ENCODE measurements at regions not wholly inside any gene's neighbourhood (a gene's known extent, or its start where the extent isn't known, plus 50 kb on each side); places are given as distances from the start of the nearest gene placed in this dataset.
A peak's percentile ranks its signal among the peaks of the same experiment; 100 is the strongest.

DNA sequence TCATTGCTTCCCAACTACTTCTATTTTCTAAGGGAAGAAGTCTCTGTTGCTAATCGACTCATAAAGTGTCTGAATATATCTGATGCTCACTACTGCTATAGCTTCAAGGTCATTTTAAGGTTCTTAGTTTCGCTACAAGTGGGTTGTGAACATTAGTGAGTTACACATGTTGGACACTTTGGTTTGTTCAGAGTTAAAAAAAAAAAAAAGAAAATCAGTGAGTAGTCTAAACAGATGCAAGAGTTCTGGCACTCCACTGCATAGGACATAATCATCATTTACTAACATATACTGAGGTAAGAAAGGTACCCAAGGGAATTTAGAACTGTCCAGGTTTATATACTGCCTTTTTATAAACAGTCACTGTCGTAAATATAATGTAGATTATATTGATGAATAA lies 108.8 kb downstream of the KLF12 start:
- Mint-ChIP-seq H3K4me1 (ENCODE audit: low read depth, unreplicated experiment) (peaks cover 17% of the 10 kb centered on the region), H3K4me3 (ENCODE audit: unreplicated experiment) (no peak overlapping the region), H3K27ac (ENCODE audit: unreplicated experiment) (no peak overlapping the region), H3K9me3 (ENCODE audit: unreplicated experiment) (peaks cover under 1% of the 10 kb centered on the region), H3K36me3 (ENCODE audit: low read depth, unreplicated experiment) (peaks cover 13% of the 10 kb centered on the region), H3K27me3 (ENCODE audit: low read depth, unreplicated experiment) (no peaks in the 10 kb centered on the region)
- no peak for TF ChIP-seq EZH2 (IDR thresholded peaks at IDR 0.05; ENCODE audit: insufficient read depth, low read length)
- TF ChIP-seq, protein P1, sequence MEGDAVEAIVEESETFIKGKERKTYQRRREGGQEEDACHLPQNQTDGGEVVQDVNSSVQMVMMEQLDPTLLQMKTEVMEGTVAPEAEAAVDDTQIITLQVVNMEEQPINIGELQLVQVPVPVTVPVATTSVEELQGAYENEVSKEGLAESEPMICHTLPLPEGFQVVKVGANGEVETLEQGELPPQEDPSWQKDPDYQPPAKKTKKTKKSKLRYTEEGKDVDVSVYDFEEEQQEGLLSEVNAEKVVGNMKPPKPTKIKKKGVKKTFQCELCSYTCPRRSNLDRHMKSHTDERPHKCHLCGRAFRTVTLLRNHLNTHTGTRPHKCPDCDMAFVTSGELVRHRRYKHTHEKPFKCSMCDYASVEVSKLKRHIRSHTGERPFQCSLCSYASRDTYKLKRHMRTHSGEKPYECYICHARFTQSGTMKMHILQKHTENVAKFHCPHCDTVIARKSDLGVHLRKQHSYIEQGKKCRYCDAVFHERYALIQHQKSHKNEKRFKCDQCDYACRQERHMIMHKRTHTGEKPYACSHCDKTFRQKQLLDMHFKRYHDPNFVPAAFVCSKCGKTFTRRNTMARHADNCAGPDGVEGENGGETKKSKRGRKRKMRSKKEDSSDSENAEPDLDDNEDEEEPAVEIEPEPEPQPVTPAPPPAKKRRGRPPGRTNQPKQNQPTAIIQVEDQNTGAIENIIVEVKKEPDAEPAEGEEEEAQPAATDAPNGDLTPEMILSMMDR (IDR thresholded peaks at IDR 0.05; ENCODE audit: insufficient read depth, low read depth, low read length): no peak
- H3K9me3 ChIP-seq (ENCODE audit: insufficient read depth, low read depth, low read length): no peaks in the 10 kb centered on the region
- no peaks in the 10 kb centered on the region for H3K27me3 ChIP-seq (ENCODE audit: insufficient read depth, low read length)
- FAIRE-seq: no peak
- peaks cover 48% of the 10 kb centered on the region for H3K79me2 ChIP-seq (ENCODE audit: insufficient read depth, low read length)
- no peak overlapping the region for H3K4me3 ChIP-seq (ENCODE audit: insufficient read depth, low read depth, low read length)
- H3K9ac ChIP-seq (ENCODE audit: low read length): no peak overlapping the region
- no peaks in the 10 kb centered on the region for H3K36me3 ChIP-seq (ENCODE audit: insufficient read depth, low read length)
- no peak for DNase-seq (ENCODE audit: low read depth)
- peaks cover 7% of the 10 kb centered on the region for H3K4me1 ChIP-seq (ENCODE audit: insufficient read depth, low read length)
- H3K27ac ChIP-seq (ENCODE audit: low read depth, low read length): no peak overlapping the region
- H4K20me1 ChIP-seq (ENCODE audit: insufficient read depth, low read length): peaks cover 49% of the 10 kb centered on the region
- no peak overlapping the region for H3K4me2 ChIP-seq (ENCODE audit: low read length)
- no peak overlapping the region for H2AFZ ChIP-seq (ENCODE audit: low read depth, low read length)

DNA sequence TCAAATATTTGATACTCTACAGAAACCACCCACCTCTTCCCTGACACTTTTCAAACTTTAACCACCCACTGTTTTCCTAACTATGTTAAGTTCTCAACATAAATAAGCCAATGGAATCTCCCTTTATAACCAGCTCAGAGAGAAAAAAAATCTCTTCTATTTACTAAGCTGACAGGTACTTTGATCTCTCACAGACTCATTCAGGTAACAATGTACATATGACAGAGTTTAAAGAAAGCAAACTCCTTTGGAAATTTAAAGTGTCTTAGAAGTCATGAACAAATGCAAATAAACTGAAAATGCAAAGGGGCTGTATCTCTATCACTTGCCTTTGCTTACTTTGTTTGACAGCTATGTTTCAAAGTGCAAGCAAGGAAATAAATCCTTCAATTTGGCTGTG lies 109.3 kb downstream of the KLF12 start:
- DNase-seq (ENCODE audit: low read depth): no peak
- TF ChIP-seq EZH2 (IDR thresholded peaks at IDR 0.05; ENCODE audit: insufficient read depth, low read length): no peak
- no peak for FAIRE-seq

DNA sequence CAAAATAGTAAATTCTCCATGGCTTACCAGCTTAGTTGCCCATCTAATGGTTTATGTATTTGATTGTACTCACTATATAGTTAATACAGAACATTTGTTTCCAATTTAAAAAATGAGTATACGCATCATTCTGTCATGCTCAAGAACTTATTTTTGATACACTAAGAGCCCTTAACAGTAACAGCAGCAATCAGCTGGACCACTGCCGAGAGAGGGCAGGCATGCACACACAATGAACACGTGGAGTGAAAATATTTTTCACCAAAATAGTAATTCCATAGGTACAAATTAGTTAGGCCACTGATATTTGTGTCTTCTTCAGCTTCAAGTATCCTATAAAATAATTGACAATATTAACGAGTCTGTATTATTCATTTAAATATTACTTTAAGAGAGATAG lies 109.9 kb downstream of the KLF12 start:
- peaks cover 17% of the 10 kb centered on the region for H3K4me1 Mint-ChIP-seq (ENCODE audit: low read depth, unreplicated experiment)
- peaks cover 45% of the 10 kb centered on the region for H4K20me1 ChIP-seq (ENCODE audit: insufficient read depth, low read length)
- H3K4me1 ChIP-seq (ENCODE audit: insufficient read depth, low read length): peaks cover 7% of the 10 kb centered on the region
- H3K9ac ChIP-seq (ENCODE audit: low read length): no peak overlapping the region
- FAIRE-seq: no peak
- peaks cover 48% of the 10 kb centered on the region for H3K79me2 ChIP-seq (ENCODE audit: insufficient read depth, low read length)
- H3K36me3 ChIP-seq (ENCODE audit: insufficient read depth, low read length): no peaks in the 10 kb centered on the region
- H2AFZ ChIP-seq (ENCODE audit: low read depth, low read length): no peak overlapping the region
- peaks cover 13% of the 10 kb centered on the region for H3K36me3 Mint-ChIP-seq (ENCODE audit: low read depth, unreplicated experiment)
- DNase-seq (ENCODE audit: low read depth): no peak
- H3K27ac Mint-ChIP-seq (ENCODE audit: unreplicated experiment): no peak overlapping the region
- no peaks in the 10 kb centered on the region for H3K27me3 Mint-ChIP-seq (ENCODE audit: low read depth, unreplicated experiment)
- H3K4me3 Mint-ChIP-seq (ENCODE audit: unreplicated experiment): no peak overlapping the region
- H3K4me2 ChIP-seq (ENCODE audit: low read length): no peak overlapping the region
- H3K27ac ChIP-seq (ENCODE audit: low read depth, low read length): no peak overlapping the region
- no peaks in the 10 kb centered on the region for H3K27me3 ChIP-seq (ENCODE audit: insufficient read depth, low read length)
- no peak overlapping the region for H3K4me3 ChIP-seq (ENCODE audit: insufficient read depth, low read depth, low read length)
- no peaks in the 10 kb centered on the region for H3K9me3 ChIP-seq (ENCODE audit: insufficient read depth, low read depth, low read length)
- peaks cover 3% of the 10 kb centered on the region for H3K9me3 Mint-ChIP-seq (ENCODE audit: unreplicated experiment)
- TF ChIP-seq, protein P1 (IDR thresholded peaks at IDR 0.05; ENCODE audit: insufficient read depth, low read depth, low read length): no peak
- no peak for TF ChIP-seq EZH2 (IDR thresholded peaks at IDR 0.05; ENCODE audit: insufficient read depth, low read length)

More for the DNA sequence above, 109.3 kb downstream of the KLF12 start:
- H3K27me3 ChIP-seq (ENCODE audit: insufficient read depth, low read length): no peaks in the 10 kb centered on the region
- peaks cover 48% of the 10 kb centered on the region for H3K79me2 ChIP-seq (ENCODE audit: insufficient read depth, low read length)
- H3K4me3 ChIP-seq (ENCODE audit: insufficient read depth, low read depth, low read length): no peak overlapping the region
- H3K27ac ChIP-seq (ENCODE audit: low read depth, low read length): no peak overlapping the region
- no peaks in the 10 kb centered on the region for H3K36me3 ChIP-seq (ENCODE audit: insufficient read depth, low read length)
- H3K36me3 Mint-ChIP-seq (ENCODE audit: low read depth, unreplicated experiment): peaks cover 13% of the 10 kb centered on the region
- H3K27me3 Mint-ChIP-seq (ENCODE audit: low read depth, unreplicated experiment): no peaks in the 10 kb centered on the region
- peaks cover 17% of the 10 kb centered on the region for H3K4me1 Mint-ChIP-seq (ENCODE audit: low read depth, unreplicated experiment)
- peaks cover 3% of the 10 kb centered on the region for H3K9me3 Mint-ChIP-seq (ENCODE audit: unreplicated experiment)
- no peak overlapping the region for H3K4me3 Mint-ChIP-seq (ENCODE audit: unreplicated experiment)
- H3K9ac ChIP-seq (ENCODE audit: low read length): no peak overlapping the region
- H3K27ac Mint-ChIP-seq (ENCODE audit: unreplicated experiment): peak overlapping the region; percentile 56
- peaks cover 47% of the 10 kb centered on the region for H4K20me1 ChIP-seq (ENCODE audit: insufficient read depth, low read length)
- H3K9me3 ChIP-seq (ENCODE audit: insufficient read depth, low read depth, low read length): no peaks in the 10 kb centered on the region
- H2AFZ ChIP-seq (ENCODE audit: low read depth, low read length): no peak overlapping the region
- H3K4me2 ChIP-seq (ENCODE audit: low read length): no peak overlapping the region
- H3K4me1 ChIP-seq (ENCODE audit: insufficient read depth, low read length): peaks cover 7% of the 10 kb centered on the region
